ENCODE measurements at regions not wholly inside any gene's neighbourhood (a gene's known extent, or its start where the extent isn't known, plus 50 kb on each side); places are given as distances from the start of the nearest gene placed in this dataset.

GRCh38 chr17:20924306-20924705 lies 118.5 kb downstream of the USP22 start:
- TF ChIP-seq CTCF (IDR thresholded peaks at IDR 0.05) (no peak), ZFX (IDR thresholded peaks at IDR 0.05; ENCODE audit: borderline replicate concordance) (no peak)
